ENCODE measurements at regions not wholly inside any gene's neighbourhood (a gene's known extent, or its start where the extent isn't known, plus 50 kb on each side); places are given as distances from the start of the nearest gene placed in this dataset.

DNA sequence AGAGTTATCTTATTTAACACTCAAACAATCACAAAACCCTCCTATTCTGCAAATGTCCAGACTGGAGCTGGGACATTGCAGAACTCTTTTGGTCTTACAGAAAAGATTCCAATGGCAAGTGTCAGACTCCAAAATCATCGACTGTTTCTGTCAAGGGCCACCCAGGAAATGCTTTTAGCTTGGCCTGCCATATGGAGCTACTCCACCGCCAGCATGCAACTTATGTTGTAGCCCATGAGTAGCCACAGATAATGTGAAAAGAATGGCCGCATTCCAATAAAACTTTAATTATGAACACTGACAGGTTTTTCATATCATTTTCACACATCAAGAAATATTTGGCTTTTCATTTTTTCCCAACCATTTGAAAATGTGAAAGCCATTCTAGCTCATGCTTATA is 57.5 kb downstream of the SYNE3 start:
- Histone ChIP-seq H3K9ac (ENCODE audit: low read depth, low read length) (no peak overlapping the region), H3K4me3 (ENCODE audit: low read depth in 1 of 2, low read length in 2 of 2) (no peak overlapping the region), H2AFZ (ENCODE audit: low read depth, low read length) (no peak overlapping the region), H3K9me3 (ENCODE audit: insufficient read depth, low read length, severe bottlenecking) (no peaks in the 10 kb centered on the region), H3K36me3 (ENCODE audit: insufficient read depth, low read length) (no peaks in the 10 kb centered on the region), H3K79me2 (ENCODE audit: insufficient read depth, low read length) (no peaks in the 10 kb centered on the region), H3K27ac (ENCODE audit: low read length) (no peak overlapping the region), H4K20me1 (ENCODE audit: insufficient read depth, low read length) (no peaks in the 10 kb centered on the region), H3K27me3 (ENCODE audit: insufficient read depth, low read length, poor library complexity) (no peaks in the 10 kb centered on the region), H3K4me1 (ENCODE audit: insufficient read depth, low read length) (peaks cover 14% of the 10 kb centered on the region), H3K4me2 (ENCODE audit: insufficient read depth, low read length) (no peak overlapping the region)
- TF ChIP-seq, protein P1, sequence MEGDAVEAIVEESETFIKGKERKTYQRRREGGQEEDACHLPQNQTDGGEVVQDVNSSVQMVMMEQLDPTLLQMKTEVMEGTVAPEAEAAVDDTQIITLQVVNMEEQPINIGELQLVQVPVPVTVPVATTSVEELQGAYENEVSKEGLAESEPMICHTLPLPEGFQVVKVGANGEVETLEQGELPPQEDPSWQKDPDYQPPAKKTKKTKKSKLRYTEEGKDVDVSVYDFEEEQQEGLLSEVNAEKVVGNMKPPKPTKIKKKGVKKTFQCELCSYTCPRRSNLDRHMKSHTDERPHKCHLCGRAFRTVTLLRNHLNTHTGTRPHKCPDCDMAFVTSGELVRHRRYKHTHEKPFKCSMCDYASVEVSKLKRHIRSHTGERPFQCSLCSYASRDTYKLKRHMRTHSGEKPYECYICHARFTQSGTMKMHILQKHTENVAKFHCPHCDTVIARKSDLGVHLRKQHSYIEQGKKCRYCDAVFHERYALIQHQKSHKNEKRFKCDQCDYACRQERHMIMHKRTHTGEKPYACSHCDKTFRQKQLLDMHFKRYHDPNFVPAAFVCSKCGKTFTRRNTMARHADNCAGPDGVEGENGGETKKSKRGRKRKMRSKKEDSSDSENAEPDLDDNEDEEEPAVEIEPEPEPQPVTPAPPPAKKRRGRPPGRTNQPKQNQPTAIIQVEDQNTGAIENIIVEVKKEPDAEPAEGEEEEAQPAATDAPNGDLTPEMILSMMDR (IDR thresholded peaks at IDR 0.05; ENCODE audit: borderline replicate concordance, extremely low read depth, low read length, poor library complexity, severe bottlenecking), result no peak
- no peak for TF ChIP-seq EZH2 (IDR thresholded peaks at IDR 0.05; ENCODE audit: borderline replicate concordance, low read depth, low read length, severe bottlenecking)
- ATAC-seq (ENCODE audit: insufficient read depth, low read depth), result no peak
- DNase-seq, result no peak

DNA sequence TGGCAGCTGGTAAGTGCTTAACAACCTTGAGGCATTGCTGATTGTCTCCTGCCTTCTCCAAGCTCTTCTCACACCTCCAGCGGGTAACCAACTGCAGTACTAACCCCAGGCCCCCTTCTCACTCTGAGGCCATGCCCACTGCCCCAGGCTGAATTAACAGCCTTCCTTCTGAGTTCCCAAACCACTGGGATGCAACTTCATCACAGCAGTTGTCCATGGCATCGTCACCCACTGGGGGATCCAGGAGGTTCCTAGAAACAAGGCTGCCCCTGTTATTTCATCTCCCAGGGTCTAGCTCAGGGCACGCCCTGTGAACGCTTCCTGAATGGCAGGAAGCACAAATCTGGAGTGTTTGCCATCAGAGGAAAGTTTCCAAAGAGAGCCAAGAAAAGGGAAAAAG is 58.0 kb downstream of the SYNE3 start:
- Histone ChIP-seq H4K20me1 (ENCODE audit: insufficient read depth, low read length) (no peaks in the 10 kb centered on the region), H3K27me3 (ENCODE audit: insufficient read depth, low read length, poor library complexity) (no peaks in the 10 kb centered on the region), H3K9me3 (ENCODE audit: insufficient read depth, low read length, severe bottlenecking) (no peaks in the 10 kb centered on the region), H3K9ac (ENCODE audit: low read depth, low read length) (no peak overlapping the region), H3K4me3 (ENCODE audit: low read depth in 1 of 2, low read length in 2 of 2) (no peak overlapping the region), H3K4me1 (ENCODE audit: insufficient read depth, low read length) (peaks cover 9% of the 10 kb centered on the region), H2AFZ (ENCODE audit: low read depth, low read length) (no peak overlapping the region), H3K79me2 (ENCODE audit: insufficient read depth, low read length) (no peaks in the 10 kb centered on the region), H3K27ac (ENCODE audit: low read length) (no peak overlapping the region), H3K36me3 (ENCODE audit: insufficient read depth, low read length) (no peaks in the 10 kb centered on the region), H3K4me2 (ENCODE audit: insufficient read depth, low read length) (no peak overlapping the region)
- DNase-seq, result no peak
- TF ChIP-seq, protein P1 (IDR thresholded peaks at IDR 0.05; ENCODE audit: borderline replicate concordance, extremely low read depth, low read length, poor library complexity, severe bottlenecking), result no peak
- TF ChIP-seq EZH2 (IDR thresholded peaks at IDR 0.05; ENCODE audit: borderline replicate concordance, low read depth, low read length, severe bottlenecking), result no peak
- no peak for ATAC-seq (ENCODE audit: insufficient read depth, low read depth)

DNA sequence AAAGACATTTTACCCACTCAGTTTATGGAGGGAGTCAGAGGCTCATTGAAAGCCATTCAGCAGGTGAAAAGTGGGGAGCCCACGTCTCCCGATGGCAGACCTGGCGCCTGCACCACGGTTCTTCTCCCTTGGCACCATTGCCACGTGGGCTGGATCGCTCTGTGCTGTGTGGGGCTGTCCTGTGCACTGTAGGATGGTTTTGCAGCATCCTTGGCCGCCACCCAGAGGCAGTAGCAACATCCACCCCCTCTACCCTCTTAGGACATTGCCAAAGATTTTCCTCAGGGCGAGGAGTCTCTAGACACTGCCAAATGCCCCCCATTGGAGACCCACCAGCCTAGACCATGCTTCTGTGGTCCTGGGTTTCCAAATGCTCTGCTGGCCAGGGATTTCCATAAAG is 60.2 kb downstream of the SYNE3 start:
- no peaks in the 10 kb centered on the region for H3K9me3 ChIP-seq (ENCODE audit: insufficient read depth, low read length, severe bottlenecking)
- H3K4me3 ChIP-seq (ENCODE audit: low read depth in 1 of 2, low read length in 2 of 2), result no peak overlapping the region
- DNase-seq, result no peak
- H3K27ac ChIP-seq (ENCODE audit: low read length), result no peak overlapping the region
- no peaks in the 10 kb centered on the region for H4K20me1 ChIP-seq (ENCODE audit: insufficient read depth, low read length)
- no peaks in the 10 kb centered on the region for H3K79me2 ChIP-seq (ENCODE audit: insufficient read depth, low read length)
- H3K4me2 ChIP-seq (ENCODE audit: insufficient read depth, low read length), result no peak overlapping the region
- no peak overlapping the region for H3K9ac ChIP-seq (ENCODE audit: low read depth, low read length)
- ATAC-seq (ENCODE audit: insufficient read depth, low read depth), result no peak
- H3K4me1 ChIP-seq (ENCODE audit: insufficient read depth, low read length), result no peaks in the 10 kb centered on the region
- no peaks in the 10 kb centered on the region for H3K27me3 ChIP-seq (ENCODE audit: insufficient read depth, low read length, poor library complexity)
- TF ChIP-seq, protein P1 (IDR thresholded peaks at IDR 0.05; ENCODE audit: borderline replicate concordance, extremely low read depth, low read length, poor library complexity, severe bottlenecking), result no peak
- TF ChIP-seq EZH2 (IDR thresholded peaks at IDR 0.05; ENCODE audit: borderline replicate concordance, low read depth, low read length, severe bottlenecking), result no peak
- no peaks in the 10 kb centered on the region for H3K36me3 ChIP-seq (ENCODE audit: insufficient read depth, low read length)
- H2AFZ ChIP-seq (ENCODE audit: low read depth, low read length), result no peak overlapping the region

DNA sequence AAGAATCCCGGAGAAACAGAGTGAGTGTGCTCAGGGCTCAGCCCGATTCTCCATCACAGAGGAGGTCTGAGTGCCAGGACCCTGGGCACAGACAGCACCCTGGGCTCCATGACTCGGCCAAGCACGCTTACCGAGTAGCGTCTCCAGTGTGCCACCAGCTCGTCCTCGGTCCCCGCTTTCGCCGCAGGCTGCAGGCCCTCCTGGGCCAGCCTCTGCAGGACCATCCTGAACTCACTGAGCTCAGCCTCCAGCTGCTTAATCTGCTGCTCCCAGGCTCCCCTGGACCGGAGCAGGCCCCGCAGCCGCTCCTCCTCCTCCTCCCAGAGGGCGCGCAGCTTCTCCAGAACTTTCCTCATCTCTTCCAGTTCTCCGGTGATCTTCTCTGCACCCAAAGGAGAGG is 61.2 kb downstream of the SYNE3 start:
- H3K9ac ChIP-seq (ENCODE audit: low read depth, low read length), result no peak overlapping the region
- H3K79me2 ChIP-seq (ENCODE audit: insufficient read depth, low read length), result no peaks in the 10 kb centered on the region
- ATAC-seq (ENCODE audit: insufficient read depth, low read depth), result no peak
- H3K27me3 ChIP-seq (ENCODE audit: insufficient read depth, low read length, poor library complexity), result no peaks in the 10 kb centered on the region
- H3K27ac ChIP-seq (ENCODE audit: low read length), result no peak overlapping the region
- no peak for DNase-seq
- H3K4me1 ChIP-seq (ENCODE audit: insufficient read depth, low read length), result no peaks in the 10 kb centered on the region
- H4K20me1 ChIP-seq (ENCODE audit: insufficient read depth, low read length), result no peaks in the 10 kb centered on the region
- no peak overlapping the region for H3K4me3 ChIP-seq (ENCODE audit: low read depth in 1 of 2, low read length in 2 of 2)
- H3K9me3 ChIP-seq (ENCODE audit: insufficient read depth, low read length, severe bottlenecking), result no peaks in the 10 kb centered on the region
- H3K4me2 ChIP-seq (ENCODE audit: insufficient read depth, low read length), result no peak overlapping the region
- H3K36me3 ChIP-seq (ENCODE audit: insufficient read depth, low read length), result no peaks in the 10 kb centered on the region
- H2AFZ ChIP-seq (ENCODE audit: low read depth, low read length), result no peak overlapping the region
- TF ChIP-seq EZH2 (IDR thresholded peaks at IDR 0.05; ENCODE audit: borderline replicate concordance, low read depth, low read length, severe bottlenecking), result no peak
- TF ChIP-seq, protein P1 (IDR thresholded peaks at IDR 0.05; ENCODE audit: borderline replicate concordance, extremely low read depth, low read length, poor library complexity, severe bottlenecking), result no peak

Data from DND-41 (cell line).